RWPE1 (cell line): ENCODE measurements at regions not wholly inside any gene's neighbourhood (a gene's known extent, or its start where the extent isn't known, plus 50 kb on each side); places are given as distances from the start of the nearest gene placed in this dataset.

Source experiments
- CTCF ChIA-PET: fragments of 350-600 bp; sonication (Branson Sonifier 250); formaldehyde crosslinking; extraction: SDS; loops from one replicate; lab custom pipeline; 2021; lab: Yijun Ruan, JAX
- POLR2A ChIA-PET: fragments of 400-600 bp; formaldehyde crosslinking; extraction: SDS; loops from one replicate; lab custom pipeline; 2020; ENCODE audit warnings: antibody characterized with exemption; ENCODE audit not compliant: low non-redundant PET; lab: Yijun Ruan, JAX
- DNase-seq: peaks from one replicate; pipeline ENCODE4 v3.0.0; 2012; ENCODE audit warnings: low spot score
- H3K27ac ChIP-seq: fragments of 450-650 bp; 2 replicates; pipeline ENCODE4 v1.5.1; 2017
- TF ChIP-seq, protein P1 (sequence below): fragments of 450-650 bp; conservative IDR thresholded peaks from 2 replicates; pipeline ENCODE4 v1.5.1; 2017; ENCODE audit warnings: low read depth, mild to moderate bottlenecking

DNA sequence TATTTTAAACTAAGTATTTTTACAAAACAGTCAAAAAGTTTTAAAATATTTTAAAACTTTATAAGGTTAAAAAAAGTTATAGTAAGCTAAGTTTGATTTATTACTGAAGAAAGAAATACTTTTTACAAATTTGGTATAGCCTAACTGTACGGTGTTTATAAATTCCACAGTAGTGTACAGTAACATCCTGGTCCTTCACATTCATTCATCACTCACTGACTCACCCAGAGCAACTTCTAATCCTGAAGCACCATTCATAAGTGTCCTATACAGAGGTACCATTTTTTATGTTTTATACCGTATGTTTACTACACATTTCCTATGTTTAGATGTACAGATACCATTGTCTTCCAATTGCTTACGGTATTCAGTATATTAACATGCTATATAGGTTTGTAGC, 170.0 kb downstream of the KLHL28 start:
- ChIA-PET POLR2A (no interaction called here), CTCF (no interaction called here)
- TF ChIP-seq, protein P1, sequence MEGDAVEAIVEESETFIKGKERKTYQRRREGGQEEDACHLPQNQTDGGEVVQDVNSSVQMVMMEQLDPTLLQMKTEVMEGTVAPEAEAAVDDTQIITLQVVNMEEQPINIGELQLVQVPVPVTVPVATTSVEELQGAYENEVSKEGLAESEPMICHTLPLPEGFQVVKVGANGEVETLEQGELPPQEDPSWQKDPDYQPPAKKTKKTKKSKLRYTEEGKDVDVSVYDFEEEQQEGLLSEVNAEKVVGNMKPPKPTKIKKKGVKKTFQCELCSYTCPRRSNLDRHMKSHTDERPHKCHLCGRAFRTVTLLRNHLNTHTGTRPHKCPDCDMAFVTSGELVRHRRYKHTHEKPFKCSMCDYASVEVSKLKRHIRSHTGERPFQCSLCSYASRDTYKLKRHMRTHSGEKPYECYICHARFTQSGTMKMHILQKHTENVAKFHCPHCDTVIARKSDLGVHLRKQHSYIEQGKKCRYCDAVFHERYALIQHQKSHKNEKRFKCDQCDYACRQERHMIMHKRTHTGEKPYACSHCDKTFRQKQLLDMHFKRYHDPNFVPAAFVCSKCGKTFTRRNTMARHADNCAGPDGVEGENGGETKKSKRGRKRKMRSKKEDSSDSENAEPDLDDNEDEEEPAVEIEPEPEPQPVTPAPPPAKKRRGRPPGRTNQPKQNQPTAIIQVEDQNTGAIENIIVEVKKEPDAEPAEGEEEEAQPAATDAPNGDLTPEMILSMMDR = no peak

DNA sequence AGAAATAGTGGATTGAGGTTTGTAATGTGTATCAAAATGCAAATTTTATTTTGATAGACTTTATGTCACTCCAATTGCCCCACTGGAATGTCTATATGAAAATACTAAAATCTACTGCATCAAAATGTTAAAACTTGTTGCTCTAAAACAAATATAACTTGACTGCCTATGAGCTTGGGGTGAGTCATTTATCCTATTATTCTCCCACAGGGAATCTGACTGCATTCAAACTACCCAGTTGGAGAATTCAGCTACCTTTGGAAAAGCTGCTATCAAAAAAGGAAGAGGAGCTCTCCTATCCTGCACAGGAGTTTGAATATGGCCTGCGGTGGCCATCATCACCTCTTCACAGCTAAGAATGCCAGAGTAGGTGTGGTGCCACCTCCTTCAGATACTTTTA, 173.1 kb downstream of the KLHL28 start:
- no peak overlapping the region for H3K27ac ChIP-seq
- TF ChIP-seq, protein P1 = no peak
- POLR2A ChIA-PET = no interaction called here
- no peak for DNase-seq
- CTCF ChIA-PET = no interaction called here

More for the DNA sequence above, 170.0 kb downstream of the KLHL28 start:
- DNase-seq = no peak
- no peak overlapping the region for H3K27ac ChIP-seq

DNA sequence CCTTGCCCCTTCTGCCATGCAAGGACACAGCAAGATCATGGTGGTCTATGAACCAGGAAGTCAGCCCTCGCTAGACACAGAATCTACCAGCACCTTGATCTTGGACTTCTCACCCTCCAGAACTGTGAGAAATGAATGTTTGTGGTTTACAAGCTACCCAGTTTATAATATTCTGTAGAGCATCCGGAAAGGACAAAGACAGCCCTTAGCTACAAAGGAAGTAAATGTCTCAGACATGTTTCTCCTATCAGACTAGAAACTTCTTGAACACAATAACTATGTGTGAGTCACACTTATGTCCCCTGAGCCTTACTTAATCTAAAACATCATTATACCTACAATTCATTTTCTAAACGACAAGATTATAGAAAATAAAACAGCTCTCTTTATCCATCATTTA, 176.7 kb downstream of the KLHL28 start:
- no peak for DNase-seq
- TF ChIP-seq, protein P1 = no peak
- H3K27ac ChIP-seq = no peak overlapping the region
- ChIA-PET POLR2A (no interaction called here), CTCF (interaction anchor here (0.7 kb wide), 1 partner anchor 1615 kb away, joined by 3 read pairs; no protein-coding TSS in a partner anchor)

DNA sequence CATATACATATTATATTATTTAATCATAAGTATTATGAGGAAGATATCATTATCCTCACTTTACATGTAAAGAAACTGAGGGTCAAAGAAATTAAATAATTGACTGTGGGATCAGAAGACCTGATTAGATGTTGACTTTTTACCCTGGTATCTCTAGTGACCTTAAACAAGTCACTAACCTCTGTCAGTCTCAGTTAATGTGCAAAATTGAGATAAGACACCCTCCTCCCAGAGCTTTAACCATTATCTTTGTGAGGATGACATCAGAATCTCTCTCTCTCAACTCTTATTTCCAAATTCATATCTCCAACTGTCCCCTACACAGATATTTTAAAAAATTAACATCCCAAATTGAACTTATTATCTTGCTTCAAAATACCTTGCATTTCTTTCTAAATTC, 177.8 kb downstream of the KLHL28 start:
- TF ChIP-seq, protein P1 = no peak
- POLR2A ChIA-PET = no interaction called here
- no peak overlapping the region for H3K27ac ChIP-seq
- CTCF ChIA-PET = no interaction called here
- DNase-seq = no peak

DNA sequence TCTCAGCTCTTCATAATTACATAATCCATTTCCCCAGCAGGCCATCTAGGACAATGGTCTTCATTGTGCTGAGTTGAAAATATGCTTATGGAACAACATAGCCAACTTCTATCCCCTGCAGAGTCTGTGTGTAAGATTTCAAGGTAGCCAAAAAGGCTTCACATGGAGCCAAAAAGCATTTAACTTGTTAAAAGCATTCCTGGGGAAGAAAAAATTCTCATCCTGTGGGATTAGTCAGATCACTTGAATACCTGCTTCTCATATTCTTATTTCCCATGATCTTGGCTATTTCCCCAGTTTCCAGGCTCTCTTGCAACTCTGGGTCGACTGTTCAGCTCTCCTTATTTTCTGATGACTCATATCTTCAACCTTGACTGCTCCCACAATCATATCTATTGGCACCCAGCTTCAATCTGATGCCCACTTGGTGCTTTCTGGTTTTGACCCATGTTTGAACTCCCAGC, 178.9 kb downstream of the KLHL28 start:
- TF ChIP-seq, protein P1 = no peak
- POLR2A ChIA-PET = no interaction called here
- H3K27ac ChIP-seq = no peak overlapping the region
- no peak for DNase-seq
- CTCF ChIA-PET = no interaction called here

DNA sequence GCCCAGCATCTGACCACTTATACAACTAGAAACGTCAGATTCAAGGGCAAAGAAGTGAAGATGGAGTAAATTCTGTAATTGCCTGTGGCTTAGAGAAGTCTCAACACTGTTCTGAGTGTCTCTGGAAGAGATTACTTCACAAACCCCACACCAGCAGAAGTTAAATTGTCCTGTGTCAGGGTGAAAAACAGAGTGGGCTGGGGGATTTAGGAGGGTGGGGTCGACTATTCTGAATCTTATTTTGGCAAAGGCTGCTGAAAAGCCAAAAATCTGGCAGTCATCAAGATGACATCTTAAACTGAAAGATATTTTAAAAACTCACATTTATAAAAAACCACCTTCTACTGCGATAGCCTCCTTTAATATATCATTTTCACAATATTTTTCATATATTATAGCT, 180.8 kb downstream of the KLHL28 start:
- POLR2A ChIA-PET = no interaction called here
- no peak overlapping the region for H3K27ac ChIP-seq
- no peak for DNase-seq
- TF ChIP-seq, protein P1 = no peak
- CTCF ChIA-PET = no interaction called here
